Activated CD4-positive, alpha-beta T cell treated with anti-CD3 and anti-CD28 coated beads, Interleukin-2, amount 10 ng/mL, durations not matched to agents 7 days and 5 days (primary cell): ENCODE measurements at regions not wholly inside any gene's neighbourhood (a gene's known extent, or its start where the extent isn't known, plus 50 kb on each side); places are given as distances from the start of the nearest gene placed in this dataset.

ENCODE experiments used
- CTCF ChIA-PET: fragments of 350-600 bp; sonication (Branson Sonifier 250); formaldehyde crosslinking; loops from one replicate; lab custom pipeline; 2021; ENCODE audit warnings: antibody characterized with exemption; lab: Charles Lee
- POLR2A ChIA-PET: fragments of 350-600 bp; sonication (Branson Sonifier 250); formaldehyde crosslinking; loops from one replicate; lab custom pipeline; 2021; ENCODE audit warnings: antibody characterized with exemption; lab: Charles Lee
- DNase-seq: peaks from one replicate; pipeline ENCODE4 v3.0.0-alpha.2; 2020
- H3K27ac Mint-ChIP-seq: one replicate; pipeline ENCODE4 v1.8.0; 2021; ENCODE audit warnings: mild to moderate bottlenecking, moderate library complexity, mixed read lengths
- H3K27me3 Mint-ChIP-seq: one replicate; pipeline ENCODE4 v1.8.0; 2021; ENCODE audit warnings: mixed read lengths
- H3K36me3 Mint-ChIP-seq: one replicate; pipeline ENCODE4 v1.8.0; 2021; ENCODE audit warnings: low read depth, mixed read lengths
- H3K4me1 Mint-ChIP-seq: one replicate; pipeline ENCODE4 v1.8.0; 2021; ENCODE audit warnings: mixed read lengths
- H3K4me3 Mint-ChIP-seq: one replicate; pipeline ENCODE4 v1.8.0; 2021; ENCODE audit warnings: mild to moderate bottlenecking, moderate library complexity, mixed read lengths
- H3K9me3 Mint-ChIP-seq: one replicate; pipeline ENCODE4 v1.8.0; 2021; ENCODE audit warnings: mixed read lengths

GRCh38 chr12:107551434-107551833, 134.2 kb upstream of the PWP1 start:
- ChIA-PET POLR2A (interaction anchor here (0.6 kb wide), 1 partner anchor 174 kb away, joined by 3 read pairs; no protein-coding TSS in a partner anchor), CTCF (interaction anchor here (0.5 kb wide), 1 partner anchor 150 kb away, joined by 3 read pairs; no protein-coding TSS in a partner anchor)

GRCh38 chr12:107552263-107552662, 133.3 kb upstream of the PWP1 start:
- Mint-ChIP-seq H3K36me3 (peaks cover 12% of the 10 kb centered on the region), H3K4me3 (no peak overlapping the region), H3K9me3 (peaks cover 12% of the 10 kb centered on the region), H3K4me1 (peaks cover 2% of the 10 kb centered on the region), H3K27ac (no peak overlapping the region), H3K27me3 (no peaks in the 10 kb centered on the region)
- CTCF ChIA-PET, result no interaction called here
- POLR2A ChIA-PET, result no interaction called here
- no peak for DNase-seq

More at GRCh38 chr12:107551434-107551833, 134.2 kb upstream of the PWP1 start:
- no peak overlapping the region for H3K4me3 Mint-ChIP-seq
- H3K4me1 Mint-ChIP-seq, result peaks cover 7% of the 10 kb centered on the region
- H3K36me3 Mint-ChIP-seq, result peaks cover 15% of the 10 kb centered on the region
- no peaks in the 10 kb centered on the region for H3K27me3 Mint-ChIP-seq
- H3K9me3 Mint-ChIP-seq, result peaks cover 12% of the 10 kb centered on the region
- DNase-seq, result no peak
- H3K27ac Mint-ChIP-seq, result no peak overlapping the region

- Mint-ChIP-seq H3K27me3 (no peaks in the 10 kb centered on the region), H3K4me1 (no peaks in the 10 kb centered on the region), H3K9me3 (peaks cover 7% of the 10 kb centered on the region), H3K36me3 (peaks cover 7% of the 10 kb centered on the region), H3K27ac (no peak overlapping the region), H3K4me3 (no peak overlapping the region)
- DNase-seq, result no peak
- POLR2A ChIA-PET, result no interaction called here
- CTCF ChIA-PET, result no interaction called here
Observed at GRCh38 chr12:107553211-107553765, 132.3 kb upstream of the PWP1 start.

- no peaks in the 10 kb centered on the region for H3K36me3 Mint-ChIP-seq
- ChIA-PET CTCF (interaction anchor here (0.6 to 1.1 kb wide), 4 partner anchors 13 to 62 kb away, joined by 3 read pairs; no protein-coding TSS in a partner anchor), POLR2A (no interaction called here)
- peaks cover 2% of the 10 kb centered on the region for H3K4me1 Mint-ChIP-seq
- no peak for DNase-seq
- H3K27ac Mint-ChIP-seq, result no peak overlapping the region
- no peaks in the 10 kb centered on the region for H3K27me3 Mint-ChIP-seq
- H3K4me3 Mint-ChIP-seq, result no peak overlapping the region
- no peaks in the 10 kb centered on the region for H3K9me3 Mint-ChIP-seq
Observed at GRCh38 chr12:107554941-107555340, 130.7 kb upstream of the PWP1 start.

GRCh38 chr12:107557026-107557425, 128.6 kb upstream of the PWP1 start:
- Mint-ChIP-seq H3K27me3 (no peaks in the 10 kb centered on the region), H3K27ac (no peak overlapping the region), H3K36me3 (no peaks in the 10 kb centered on the region), H3K4me1 (peaks cover 2% of the 10 kb centered on the region), H3K4me3 (no peak overlapping the region), H3K9me3 (no peaks in the 10 kb centered on the region)
- ChIA-PET POLR2A (no interaction called here), CTCF (no interaction called here)
- no peak for DNase-seq

GRCh38 chr12:107557589-107558100, 128.0 kb upstream of the PWP1 start:
- no peak overlapping the region for H3K27ac Mint-ChIP-seq
- no peaks in the 10 kb centered on the region for H3K9me3 Mint-ChIP-seq
- no peak overlapping the region for H3K4me3 Mint-ChIP-seq
- CTCF ChIA-PET, result no interaction called here
- peaks cover 2% of the 10 kb centered on the region for H3K4me1 Mint-ChIP-seq
- POLR2A ChIA-PET, result no interaction called here
- no peaks in the 10 kb centered on the region for H3K27me3 Mint-ChIP-seq
- H3K36me3 Mint-ChIP-seq, result no peaks in the 10 kb centered on the region
- DNase-seq, result no peak

GRCh38 chr12:107558141-107558815, 127.3 kb upstream of the PWP1 start:
- Mint-ChIP-seq H3K27me3 (no peaks in the 10 kb centered on the region), H3K9me3 (no peaks in the 10 kb centered on the region), H3K4me1 (peaks cover 2% of the 10 kb centered on the region), H3K4me3 (no peak overlapping the region), H3K27ac (no peak overlapping the region), H3K36me3 (no peaks in the 10 kb centered on the region)
- ChIA-PET CTCF (interaction anchor here (1.4 kb wide), 1 partner anchor 13 kb away, joined by 4 read pairs; no protein-coding TSS in a partner anchor), POLR2A (no interaction called here)
- no peak for DNase-seq

- CTCF ChIA-PET, result interaction anchor here (1.4 kb wide), 1 partner anchor 13 kb away, joined by 4 read pairs; no protein-coding TSS in a partner anchor
- Mint-ChIP-seq H3K27ac (no peak overlapping the region), H3K27me3 (no peaks in the 10 kb centered on the region), H3K36me3 (no peaks in the 10 kb centered on the region), H3K4me1 (peaks cover 2% of the 10 kb centered on the region), H3K4me3 (no peak overlapping the region), H3K9me3 (no peaks in the 10 kb centered on the region)
- POLR2A ChIA-PET, result no interaction called here
- no peak for DNase-seq
Observed at GRCh38 chr12:107558816-107559382, 126.7 kb upstream of the PWP1 start.

GRCh38 chr12:107560165-107560898, 125.3 kb upstream of the PWP1 start:
- no peaks in the 10 kb centered on the region for H3K36me3 Mint-ChIP-seq
- POLR2A ChIA-PET, result no interaction called here
- no peaks in the 10 kb centered on the region for H3K9me3 Mint-ChIP-seq
- no peak overlapping the region for H3K4me3 Mint-ChIP-seq
- peaks cover 7% of the 10 kb centered on the region for H3K4me1 Mint-ChIP-seq
- H3K27ac Mint-ChIP-seq, result no peak overlapping the region
- H3K27me3 Mint-ChIP-seq, result no peaks in the 10 kb centered on the region
- CTCF ChIA-PET, result no interaction called here
- no peak for DNase-seq

GRCh38 chr12:107560899-107561285, 124.7 kb upstream of the PWP1 start:
- H3K4me3 Mint-ChIP-seq, result no peak overlapping the region
- no peaks in the 10 kb centered on the region for H3K27me3 Mint-ChIP-seq
- ChIA-PET POLR2A (no interaction called here), CTCF (no interaction called here)
- H3K4me1 Mint-ChIP-seq, result peaks cover 13% of the 10 kb centered on the region
- H3K36me3 Mint-ChIP-seq, result no peaks in the 10 kb centered on the region
- H3K9me3 Mint-ChIP-seq, result no peaks in the 10 kb centered on the region
- DNase-seq, result no peak
- no peak overlapping the region for H3K27ac Mint-ChIP-seq

- H3K36me3 Mint-ChIP-seq, result no peaks in the 10 kb centered on the region
- no peaks in the 10 kb centered on the region for H3K9me3 Mint-ChIP-seq
- no peak overlapping the region for H3K27ac Mint-ChIP-seq
- peak; percentile 17 for DNase-seq
- no peaks in the 10 kb centered on the region for H3K27me3 Mint-ChIP-seq
- peaks cover 20% of the 10 kb centered on the region for H3K4me1 Mint-ChIP-seq
- POLR2A ChIA-PET, result no interaction called here
- CTCF ChIA-PET, result interaction anchor here (0.6 kb wide), 2 partner anchors 162 to 231 kb away, joined by 3 read pairs; no protein-coding TSS in a partner anchor
- H3K4me3 Mint-ChIP-seq, result no peak overlapping the region
Observed at GRCh38 chr12:107564946-107565345, 120.7 kb upstream of the PWP1 start.

GRCh38 chr12:107565551-107565950, 120.0 kb upstream of the PWP1 start:
- Mint-ChIP-seq H3K9me3 (no peaks in the 10 kb centered on the region), H3K4me3 (no peak overlapping the region), H3K36me3 (no peaks in the 10 kb centered on the region), H3K4me1 (peaks cover 20% of the 10 kb centered on the region), H3K27ac (no peak overlapping the region), H3K27me3 (no peaks in the 10 kb centered on the region)
- DNase-seq, result no peak
- ChIA-PET POLR2A (no interaction called here), CTCF (no interaction called here)
